NB4 (cell line): ENCODE measurements at regions not wholly inside any gene's neighbourhood (a gene's known extent, or its start where the extent isn't known, plus 50 kb on each side); places are given as distances from the start of the nearest gene placed in this dataset.

Experiments used
- CTCF ChIP-seq: IDR thresholded peaks from one replicate; pipeline ENCODE4 v1.5.1; 2012; ENCODE audit warnings: low read depth, low read length
- POLR2A ChIP-seq: IDR thresholded peaks from 2 replicates; pipeline ENCODE4 v1.6.1; 2011; ENCODE audit warnings: mild to moderate bottlenecking; ENCODE audit not compliant: insufficient read length; ENCODE audit errors: extremely low read depth

DNA sequence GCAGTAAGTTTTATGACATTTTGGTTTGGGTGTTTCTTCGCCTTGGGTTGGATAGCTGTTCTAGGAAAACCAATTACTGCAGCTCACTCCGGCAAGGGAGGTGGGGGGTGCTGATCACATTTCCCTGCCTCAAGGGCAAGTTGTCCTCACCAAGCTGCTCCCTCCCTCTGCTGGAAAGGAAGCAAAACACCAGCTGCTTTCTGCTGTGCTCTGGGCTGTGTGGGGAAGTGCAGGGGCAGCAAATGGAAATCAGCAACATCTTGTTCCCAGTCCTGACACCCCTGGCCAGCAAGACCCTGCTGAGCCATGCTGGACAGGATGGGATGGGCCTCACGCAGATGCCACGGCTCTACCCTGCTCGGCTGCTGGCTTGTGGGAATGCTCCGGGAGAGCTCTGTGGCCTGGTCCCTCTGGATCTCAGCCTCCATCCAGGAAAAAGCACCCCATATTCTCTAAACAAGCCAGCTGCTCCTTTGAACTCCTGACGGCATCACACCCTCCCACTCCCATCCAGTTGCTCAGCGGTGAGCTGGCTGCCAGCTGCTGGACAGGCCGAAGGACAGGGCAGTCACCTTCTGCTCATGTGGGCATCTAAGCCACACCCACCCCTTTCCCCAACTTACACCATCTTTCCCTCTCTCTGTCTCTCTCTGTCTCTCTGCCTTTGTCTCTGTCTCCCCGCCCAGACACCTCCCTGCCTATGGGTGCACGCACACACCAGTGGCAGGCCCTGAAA, 52.4 kb upstream of the EIF5 start:
- no peak for TF ChIP-seq POLR2A
- peak; percentile 5 for TF ChIP-seq CTCF
